Small intestine (tissue), 7 donors: ENCODE measurements at regions not wholly inside any gene's neighbourhood (a gene's known extent, or its start where the extent isn't known, plus 50 kb on each side); places are given as distances from the start of the nearest gene placed in this dataset.

Experiments used
- DNase-seq, 2 donors: peaks; one replicate each; pipeline versions ENCODE4 v3.0.0 to v3.0.0-alpha.2; 2013
- FAIRE-seq: peaks from 2 replicates; lab custom pipeline; 2012; peaks lifted over from hg19 to GRCh38; lab: Jason Lieb, UNC
- H3K27ac ChIP-seq, 3 donors: one replicate each; pipeline ENCODE4 v1.5.1; 2013; ENCODE audit warnings: low read length in 2 of 3, mild to moderate bottlenecking in 2 of 3, control low read depth in 1 of 3, inconsistent platforms in 1 of 3, low read depth in 1 of 3, moderate library complexity in 1 of 3
- H3K27me3 ChIP-seq, 3 donors: one replicate each; pipeline ENCODE4 v1.6.1; 2013; ENCODE audit warnings: low read length in 3 of 3, inconsistent platforms in 1 of 3; ENCODE audit not compliant: control insufficient read depth in 3 of 3, insufficient read depth in 3 of 3
- H3K36me3 ChIP-seq, 3 donors: one replicate each; pipeline ENCODE4 v1.6.1; 2013; ENCODE audit warnings: low read length in 3 of 3, inconsistent platforms in 1 of 3, low read depth in 1 of 3, mild to moderate bottlenecking in 1 of 3, moderate library complexity in 1 of 3; ENCODE audit not compliant: control insufficient read depth in 3 of 3, insufficient read depth in 2 of 3
- H3K4me1 ChIP-seq, 3 donors: one replicate each; pipeline ENCODE4 v1.6.1; 2013; ENCODE audit warnings: low read length in 2 of 3, inconsistent platforms in 1 of 3, low read depth in 1 of 3, mild to moderate bottlenecking in 1 of 3, moderate library complexity in 1 of 3; ENCODE audit not compliant: control insufficient read depth in 3 of 3, insufficient read depth in 2 of 3
- H3K4me3 ChIP-seq, 3 donors: one replicate each; pipeline ENCODE4 v1.5.1; 2013; ENCODE audit warnings: low read length in 3 of 3, control low read depth in 1 of 3, inconsistent platforms in 1 of 3, low read depth in 1 of 3, mild to moderate bottlenecking in 1 of 3, moderate library complexity in 1 of 3
- H3K9me3 ChIP-seq, 2 donors: one replicate each; pipeline ENCODE4 v1.6.1; 2013; ENCODE audit warnings: low read depth in 1 of 2, low read length in 1 of 2; ENCODE audit not compliant: control insufficient read depth in 2 of 2, insufficient read depth in 1 of 2
- WGBS, 3 donors: extraction: QIAGEN DNeasy Blood & Tissue Kit; methylation state at CpG; one replicate each; pipeline ENCODE4 v1.1.7; 2013; 5-methylcytosine and 5-hydroxymethylcytosine counted together
- donor health status: healthy with polysubstance abuse.
- donor health status: control.
- donor health status: control.
- donor health status: Bipolar disorder and iron deficiency.
- donor health status: healthy.

DNA sequence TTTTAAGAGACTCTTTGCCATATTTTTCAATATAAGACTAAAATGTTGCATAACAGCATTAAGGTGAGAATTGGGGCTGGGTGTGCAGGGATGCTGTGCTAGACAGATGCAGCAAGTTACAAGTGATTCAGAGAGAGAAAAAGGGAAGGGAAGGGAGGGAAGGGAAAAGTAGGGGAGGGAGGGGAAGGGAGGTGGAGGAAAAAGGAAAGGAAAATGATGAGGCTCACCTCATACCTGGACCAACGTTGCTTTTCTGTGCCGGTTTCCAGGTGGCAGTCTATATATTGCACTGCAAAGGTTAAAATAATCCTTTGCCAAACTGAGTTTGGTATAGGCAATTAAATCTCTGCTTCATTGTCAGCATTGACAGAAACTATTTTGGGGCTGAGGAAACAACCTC, 155.4 kb upstream of the LAMA2 start:
- H3K36me3 ChIP-seq, result no peaks in the 10 kb centered on the region
- FAIRE-seq (no peak), DNase-seq (no peak)
- H3K27me3 ChIP-seq, result no peaks in the 10 kb centered on the region
- H3K4me1 ChIP-seq, result no peaks in the 10 kb centered on the region
- 46 to 78% (median 49%) methylated on average over 2 of the region's 2 CpGs for WGBS, 3 donors
- no peak overlapping the region for H3K27ac ChIP-seq
- no peak overlapping the region for H3K4me3 ChIP-seq
- H3K9me3 ChIP-seq, result peaks cover 0 to 4% of the 10 kb centered on the region in 2 donors

- Histone ChIP-seq H3K9me3 (peaks cover 0 to 4% of the 10 kb centered on the region in 2 donors), H3K36me3 (no peaks in the 10 kb centered on the region), H3K27me3 (no peaks in the 10 kb centered on the region), H3K4me3 (no peak overlapping the region), H3K4me1 (no peaks in the 10 kb centered on the region), H3K27ac (no peak overlapping the region)
- 30 to 33% (median 33%) methylated on average over 3 of the region's 3 CpGs for WGBS, 3 donors
- DNase-seq (peak; percentile 32 to 37), FAIRE-seq (peak; percentile 36)
Measured at GRCh38 chr6:128725271-128726233, 157.4 kb upstream of the LAMA2 start.

- DNase-seq (no peak), FAIRE-seq (no peak)
- no peak overlapping the region for H3K4me3 ChIP-seq
- H3K27me3 ChIP-seq, result no peaks in the 10 kb centered on the region
- no peaks in the 10 kb centered on the region for H3K36me3 ChIP-seq
- no peak overlapping the region for H3K27ac ChIP-seq
- peaks cover 0 to 4% of the 10 kb centered on the region in 2 donors for H3K9me3 ChIP-seq
- WGBS, 3 donors, result 69 to 77% (median 77%) methylated on average over 5 of the region's 5 CpGs
- no peaks in the 10 kb centered on the region for H3K4me1 ChIP-seq
Measured at GRCh38 chr6:128724738-128725137, 158.2 kb upstream of the LAMA2 start.

DNA sequence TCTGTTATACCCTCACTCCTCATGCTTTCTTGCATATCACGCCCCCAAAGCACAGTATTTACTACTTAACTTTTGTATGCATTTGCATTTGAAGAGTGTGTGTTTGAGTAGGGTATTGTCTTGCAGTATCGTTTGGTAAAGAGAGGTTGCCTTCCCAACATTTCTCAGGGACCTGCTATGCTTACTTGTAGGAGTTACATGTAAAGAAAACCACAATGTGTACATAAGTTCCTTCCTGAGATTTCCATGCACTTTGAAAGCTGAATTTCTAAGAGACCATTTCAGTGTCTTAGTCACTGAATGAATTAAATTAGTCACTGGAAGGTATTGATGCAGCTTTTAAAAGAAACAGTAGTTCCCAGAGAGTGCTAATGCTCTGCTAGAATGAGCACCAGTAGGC, 159.3 kb upstream of the LAMA2 start:
- Histone ChIP-seq H3K27ac (no peak overlapping the region), H3K4me3 (no peak overlapping the region), H3K4me1 (no peaks in the 10 kb centered on the region), H3K9me3 (no peaks in the 10 kb centered on the region), H3K36me3 (no peaks in the 10 kb centered on the region), H3K27me3 (no peaks in the 10 kb centered on the region)
- 47 to 74% (median 58%) methylated on average over 2 of the region's 2 CpGs for WGBS, 3 donors
- DNase-seq (no peak), FAIRE-seq (no peak)

GRCh38 chr6:128720891-128721290, 162.0 kb upstream of the LAMA2 start:
- H3K27me3 ChIP-seq, result no peaks in the 10 kb centered on the region
- DNase-seq (no peak), FAIRE-seq (no peak)
- H3K4me3 ChIP-seq, result no peak overlapping the region
- H3K36me3 ChIP-seq, result no peaks in the 10 kb centered on the region
- H3K4me1 ChIP-seq, result no peaks in the 10 kb centered on the region
- H3K27ac ChIP-seq, result no peak overlapping the region
- WGBS, 3 donors, result 79 to 88% (median 87%) methylated on average over 2 of the region's 2 CpGs
- H3K9me3 ChIP-seq, result no peaks in the 10 kb centered on the region

- no peak for FAIRE-seq
- no peaks in the 10 kb centered on the region for H3K36me3 ChIP-seq
- no peak overlapping the region for H3K4me3 ChIP-seq
- DNase-seq, result no peak
- 85 to 88% (median 87%) methylated on average over 3 of the region's 3 CpGs for WGBS, 3 donors
- H3K27ac ChIP-seq, result no peak overlapping the region
- H3K9me3 ChIP-seq, result no peaks in the 10 kb centered on the region
- H3K4me1 ChIP-seq, result no peaks in the 10 kb centered on the region
- H3K27me3 ChIP-seq, result no peaks in the 10 kb centered on the region
Measured at GRCh38 chr6:128719786-128720185, 163.2 kb upstream of the LAMA2 start.

DNA sequence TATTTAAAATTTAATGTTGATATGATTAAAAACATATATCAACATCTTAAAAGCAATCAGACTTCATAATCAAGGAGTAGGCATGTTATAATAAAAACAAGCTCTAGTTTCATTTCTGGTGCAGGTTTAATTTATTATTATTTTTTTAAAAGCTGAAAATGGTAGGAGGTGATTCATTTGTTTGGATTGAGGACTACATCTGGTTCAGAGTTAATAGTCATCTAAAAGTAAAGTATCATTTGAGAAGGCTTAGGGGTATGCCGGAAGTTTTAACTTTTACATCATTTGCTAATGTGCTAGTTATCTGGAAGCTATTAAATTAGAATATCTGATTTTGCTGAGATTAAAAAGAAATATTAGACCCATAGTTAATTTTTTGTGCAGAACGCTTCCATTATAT, 169.5 kb upstream of the LAMA2 start:
- Histone ChIP-seq H3K27ac (no peak overlapping the region), H3K4me1 (no peaks in the 10 kb centered on the region), H3K4me3 (no peak overlapping the region), H3K27me3 (no peaks in the 10 kb centered on the region), H3K36me3 (no peaks in the 10 kb centered on the region), H3K9me3 (no peaks in the 10 kb centered on the region)
- FAIRE-seq (no peak), DNase-seq (no peak)
- WGBS, 3 donors, result 84 to 89% (median 87%) methylated on average over 2 of the region's 2 CpGs

DNA sequence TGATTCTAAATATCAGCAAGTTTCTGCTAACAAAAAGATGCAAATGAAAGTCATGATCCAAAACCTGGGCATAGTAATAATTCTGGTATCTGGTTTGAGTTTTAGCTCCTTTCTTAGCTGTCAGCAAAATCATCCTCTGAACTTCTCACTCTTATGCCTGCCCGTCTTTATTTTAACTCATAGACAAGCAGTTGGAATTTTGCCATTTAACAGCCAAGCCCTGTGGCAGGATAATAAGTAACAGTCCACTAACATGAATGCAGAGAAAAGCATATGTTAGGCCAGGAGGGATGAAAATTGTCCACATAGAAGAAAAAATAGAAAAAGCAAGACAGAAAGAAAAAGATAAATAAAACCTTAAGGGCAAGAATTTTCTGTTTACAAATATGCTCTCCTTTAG, 170.0 kb upstream of the LAMA2 start:
- H3K27ac ChIP-seq, result no peak overlapping the region
- H3K36me3 ChIP-seq, result no peaks in the 10 kb centered on the region
- no peak overlapping the region for H3K4me3 ChIP-seq
- DNase-seq (no peak), FAIRE-seq (no peak)
- H3K27me3 ChIP-seq, result no peaks in the 10 kb centered on the region
- no peaks in the 10 kb centered on the region for H3K9me3 ChIP-seq
- 19 to 37% (median 34%) methylated on average over 1 of the region's 1 CpG for WGBS, 3 donors
- H3K4me1 ChIP-seq, result no peaks in the 10 kb centered on the region
